ENCODE measurements at regions not wholly inside any gene's neighbourhood (a gene's known extent, or its start where the extent isn't known, plus 50 kb on each side); places are given as distances from the start of the nearest gene placed in this dataset.

DNA sequence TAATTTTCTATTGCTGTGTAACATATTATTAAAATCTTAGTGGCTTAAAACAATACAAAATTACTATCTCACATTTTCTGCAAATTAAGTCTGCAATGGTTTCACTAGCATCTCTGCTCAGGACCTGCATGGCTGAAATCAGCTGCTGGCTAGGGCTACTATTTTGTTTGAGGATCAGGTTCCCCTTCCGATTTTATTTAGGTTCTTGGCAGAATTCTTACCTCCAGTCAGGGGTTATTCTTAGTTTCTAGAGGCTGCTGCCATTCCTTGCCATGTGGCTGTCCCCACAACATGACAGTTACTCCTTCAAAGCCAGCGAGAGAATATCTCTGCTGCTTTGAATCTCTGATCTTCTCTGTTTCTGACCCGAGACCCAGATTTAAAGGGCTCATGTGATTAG, 424.5 kb upstream of the ANO5 start:
- no CpG with 5 or more reads among the region's 3 CpGs for WGBS (ENCODE audit: insufficient coverage)
- H3K4me1 ChIP-seq (ENCODE audit: control insufficient read depth in 1 of 2, insufficient read depth in 2 of 2, low read length in 2 of 2): no peaks in the 10 kb centered on the region
- no peak for DNase-seq
- no peak overlapping the region for H3K9ac ChIP-seq (ENCODE audit: insufficient read depth, low read length, poor library complexity, severe bottlenecking)
- Mint-ChIP-seq H3K27me3 (ENCODE audit: low read depth in 3 of 3) (no peaks in the 10 kb centered on the region), H3K4me3 (no peak overlapping the region), H3K9me3 (peaks cover 0 to 6% (median 1%) of the 10 kb centered on the region in 7 donors), H3K36me3 (no peaks in the 10 kb centered on the region), H3K27ac (no peak overlapping the region), H3K4me1 (no peaks in the 10 kb centered on the region)
- intact Hi-C loops (cut with micrococcal nuclease): no loop called here
- H3K27me3 ChIP-seq (ENCODE audit: control insufficient read depth in 2 of 2, insufficient read depth in 2 of 2, low read length in 2 of 2): no peaks in the 10 kb centered on the region
- no peak overlapping the region for H3K27ac ChIP-seq (ENCODE audit: low read depth in 1 of 2, low read length in 2 of 2)
- H4K20me1 ChIP-seq (ENCODE audit: insufficient read depth, low read length): no peaks in the 10 kb centered on the region
- TF ChIP-seq, protein P1, sequence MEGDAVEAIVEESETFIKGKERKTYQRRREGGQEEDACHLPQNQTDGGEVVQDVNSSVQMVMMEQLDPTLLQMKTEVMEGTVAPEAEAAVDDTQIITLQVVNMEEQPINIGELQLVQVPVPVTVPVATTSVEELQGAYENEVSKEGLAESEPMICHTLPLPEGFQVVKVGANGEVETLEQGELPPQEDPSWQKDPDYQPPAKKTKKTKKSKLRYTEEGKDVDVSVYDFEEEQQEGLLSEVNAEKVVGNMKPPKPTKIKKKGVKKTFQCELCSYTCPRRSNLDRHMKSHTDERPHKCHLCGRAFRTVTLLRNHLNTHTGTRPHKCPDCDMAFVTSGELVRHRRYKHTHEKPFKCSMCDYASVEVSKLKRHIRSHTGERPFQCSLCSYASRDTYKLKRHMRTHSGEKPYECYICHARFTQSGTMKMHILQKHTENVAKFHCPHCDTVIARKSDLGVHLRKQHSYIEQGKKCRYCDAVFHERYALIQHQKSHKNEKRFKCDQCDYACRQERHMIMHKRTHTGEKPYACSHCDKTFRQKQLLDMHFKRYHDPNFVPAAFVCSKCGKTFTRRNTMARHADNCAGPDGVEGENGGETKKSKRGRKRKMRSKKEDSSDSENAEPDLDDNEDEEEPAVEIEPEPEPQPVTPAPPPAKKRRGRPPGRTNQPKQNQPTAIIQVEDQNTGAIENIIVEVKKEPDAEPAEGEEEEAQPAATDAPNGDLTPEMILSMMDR (IDR thresholded peaks at IDR 0.05): no peak
- H2AFZ ChIP-seq (ENCODE audit: insufficient read depth, low read depth, low read length, poor library complexity, severe bottlenecking): no peak overlapping the region
- no peak overlapping the region for H3K4me3 ChIP-seq (replicated peaks in 1 of 3; ENCODE audit: low read depth in 2 of 3, low read length in 3 of 3)
- H3K9me3 ChIP-seq (replicated peaks in 1 of 2; ENCODE audit: control insufficient read depth in 1 of 2, insufficient read depth in 1 of 2, low read length in 2 of 2): no peaks in the 10 kb centered on the region
- H3K4me2 ChIP-seq (replicated peaks; ENCODE audit: extremely low read depth, low read length, poor library complexity, severe bottlenecking): no peak overlapping the region
- H3K79me2 ChIP-seq (ENCODE audit: insufficient read depth, low read length): no peaks in the 10 kb centered on the region
- H3K36me3 ChIP-seq (replicated peaks in 1 of 2; ENCODE audit: control insufficient read depth in 1 of 2, insufficient read depth in 2 of 2, low read length in 2 of 2): no peaks in the 10 kb centered on the region

DNA sequence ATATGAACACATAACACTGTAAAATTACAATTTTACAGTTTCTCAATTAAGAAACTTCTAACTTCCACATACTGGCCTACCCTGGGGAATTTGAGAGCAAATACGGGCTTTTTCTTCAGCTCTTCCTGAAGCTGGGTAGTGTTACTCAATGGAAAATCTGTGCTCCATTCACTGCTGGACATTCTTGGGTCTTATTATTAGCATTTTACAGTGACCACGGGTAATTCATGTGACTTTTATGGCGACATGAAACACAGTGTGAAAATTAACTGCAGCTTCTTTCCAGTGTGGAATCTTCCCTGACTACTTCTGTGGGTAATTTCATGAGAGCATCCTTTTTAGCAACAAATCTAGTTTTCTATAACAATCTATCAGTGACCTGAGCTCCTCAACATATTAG, 423.7 kb upstream of the ANO5 start:
- no peaks in the 10 kb centered on the region for H3K27me3 ChIP-seq (ENCODE audit: control insufficient read depth in 2 of 2, insufficient read depth in 2 of 2, low read length in 2 of 2)
- Mint-ChIP-seq H3K27me3 (ENCODE audit: low read depth in 3 of 3) (no peaks in the 10 kb centered on the region), H3K4me3 (no peak overlapping the region), H3K36me3 (no peaks in the 10 kb centered on the region), H3K9me3 (peaks cover 0 to 6% (median 3%) of the 10 kb centered on the region in 7 donors), H3K27ac (no peak overlapping the region), H3K4me1 (no peaks in the 10 kb centered on the region)
- H3K4me1 ChIP-seq (ENCODE audit: control insufficient read depth in 1 of 2, insufficient read depth in 2 of 2, low read length in 2 of 2): no peaks in the 10 kb centered on the region
- no peaks in the 10 kb centered on the region for H4K20me1 ChIP-seq (ENCODE audit: insufficient read depth, low read length)
- peaks cover 0 to under 1% of the 10 kb centered on the region in 2 donors for H3K9me3 ChIP-seq (replicated peaks in 1 of 2; ENCODE audit: control insufficient read depth in 1 of 2, insufficient read depth in 1 of 2, low read length in 2 of 2)
- TF ChIP-seq, protein P1 (IDR thresholded peaks at IDR 0.05): no peak
- intact Hi-C loops (cut with micrococcal nuclease): no loop called here
- DNase-seq: no peak
- 83% methylated on average over 2 of the region's 3 CpGs for WGBS (ENCODE audit: insufficient coverage)
- H3K36me3 ChIP-seq (replicated peaks in 1 of 2; ENCODE audit: control insufficient read depth in 1 of 2, insufficient read depth in 2 of 2, low read length in 2 of 2): no peaks in the 10 kb centered on the region
- H3K4me3 ChIP-seq (replicated peaks in 1 of 3; ENCODE audit: low read depth in 2 of 3, low read length in 3 of 3): no peak overlapping the region
- no peak overlapping the region for H3K4me2 ChIP-seq (replicated peaks; ENCODE audit: extremely low read depth, low read length, poor library complexity, severe bottlenecking)
- no peaks in the 10 kb centered on the region for H3K79me2 ChIP-seq (ENCODE audit: insufficient read depth, low read length)
- no peak overlapping the region for H2AFZ ChIP-seq (ENCODE audit: insufficient read depth, low read depth, low read length, poor library complexity, severe bottlenecking)
- no peak overlapping the region for H3K27ac ChIP-seq (ENCODE audit: low read depth in 1 of 2, low read length in 2 of 2)
- no peak overlapping the region for H3K9ac ChIP-seq (ENCODE audit: insufficient read depth, low read length, poor library complexity, severe bottlenecking)

Data from CD14-positive monocyte (primary cell).